ENCODE measurements at regions not wholly inside any gene's neighbourhood (a gene's known extent, or its start where the extent isn't known, plus 50 kb on each side); places are given as distances from the start of the nearest gene placed in this dataset.

DNA sequence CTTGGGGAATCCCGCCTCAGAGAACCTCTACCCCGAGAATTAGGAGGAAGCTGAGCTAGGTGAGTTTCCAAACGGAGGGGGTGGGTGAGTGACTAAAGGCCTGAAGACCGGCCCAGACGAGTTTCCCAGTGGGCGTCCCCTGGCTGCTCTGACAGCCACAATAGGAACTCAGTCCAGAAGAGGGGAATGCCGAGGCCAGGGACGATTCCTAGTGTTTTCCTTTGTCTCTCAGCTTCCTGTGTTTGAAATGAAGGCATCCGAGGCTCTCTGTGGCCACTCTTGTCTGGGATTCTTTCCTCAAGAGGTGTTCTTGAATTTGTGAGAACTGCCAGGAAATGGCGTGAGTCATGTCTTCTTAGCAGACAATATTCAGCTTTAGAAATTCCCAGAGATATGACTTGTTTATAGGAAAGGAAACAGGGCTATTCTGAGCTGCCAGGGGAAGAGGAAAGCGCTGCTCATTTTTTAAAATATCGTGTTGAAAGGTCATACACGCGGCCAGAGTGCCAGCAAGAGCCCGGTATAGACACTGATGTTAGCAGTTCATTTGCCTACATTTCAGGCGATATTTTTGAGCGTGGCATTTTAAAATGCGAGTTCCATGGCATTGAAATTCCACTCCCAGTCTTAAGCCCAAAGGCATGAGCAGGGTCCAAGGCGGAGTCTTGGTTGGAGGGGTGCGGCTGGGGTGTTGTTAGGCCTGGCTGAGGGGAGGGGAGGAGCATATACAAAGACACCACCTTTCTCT is 169.1 kb upstream of the KLF7 start:
- no peaks in the 10 kb centered on the region for H3K36me3 ChIP-seq (ENCODE audit: control insufficient read depth in 1 of 2, insufficient read depth in 2 of 2, low read length in 2 of 2)
- no peaks in the 10 kb centered on the region for H3K27me3 ChIP-seq (ENCODE audit: insufficient read depth, low read length)
- no peaks in the 10 kb centered on the region for H3K79me2 ChIP-seq (ENCODE audit: insufficient read depth, low read length)
- peak overlapping the region in 1 of 2 experiments; percentile 36; a peak in 2 of 4 replicates for H3K4me3 ChIP-seq (replicated peaks in 1 of 2; ENCODE audit: low read depth in 1 of 2, low read length in 2 of 2)
- H3K4me1 ChIP-seq (ENCODE audit: control insufficient read depth in 1 of 2, insufficient read depth in 2 of 2, low read length in 2 of 2): peaks cover 26 to 59% of the 10 kb centered on the region in 2 experiments
- ATAC-seq: peak; percentile 48
- ChIA-PET RAD21 (ENCODE audit: low non-redundant PET in 1 of 2, low total read pairs in 2 of 2, uncharacterized antibody in 2 of 2, unreplicated experiment in 2 of 2) (no interaction called here), CTCF (interaction anchor here (1.6 kb wide), 1 partner anchor 14 kb away, joined by 5 read pairs; no protein-coding TSS in a partner anchor), POLR2A (no interaction called here)
- peak; percentile 62 for DNase-seq (ENCODE audit: low read depth, low spot score)
- H3K4me2 ChIP-seq (ENCODE audit: low read length): peak overlapping the region; percentile 71
- no peaks in the 10 kb centered on the region for H3K9me3 ChIP-seq (ENCODE audit: control insufficient read depth in 1 of 2, insufficient read depth in 1 of 2, low read depth in 1 of 2, low read length in 2 of 2)
- peak overlapping the region; percentile 94 for H2AFZ ChIP-seq (ENCODE audit: low read depth, low read length, poor library complexity, severe bottlenecking)
- H3K9me2 ChIP-seq (ENCODE audit: insufficient read depth): no peaks in the 10 kb centered on the region
- peak overlapping the region; percentile 54 for H3K9ac ChIP-seq (ENCODE audit: low read length)
- intact Hi-C loops (cut with micrococcal nuclease): loop anchor here (5.0 kb wide), 1 partner anchor 63 kb away; no protein-coding TSS in a partner anchor
- no peaks in the 10 kb centered on the region for H4K20me1 ChIP-seq (ENCODE audit: insufficient read depth)
- BruUV-seq (replicated peaks): TSS peak; percentile 27
- H3K27ac ChIP-seq (ENCODE audit: low read depth, low read length): peak overlapping the region; percentile 25
- no peak for TF ChIP-seq SIN3A (IDR thresholded peaks at IDR 0.05; ENCODE audit: low read depth)
- peak; percentile 53; the same call in 1 of the 2 replicates for TF ChIP-seq POLR2AphosphoS5 (IDR thresholded peaks at IDR 0.05; ENCODE audit: low read depth, low read length)
- TF ChIP-seq EGR1 (IDR thresholded peaks at IDR 0.05; ENCODE audit: low read depth): peak; percentile 70
- peak; percentile 65 for TF ChIP-seq FOSL1 (IDR thresholded peaks at IDR 0.05; ENCODE audit: low read depth)
- TF ChIP-seq, protein P1, sequence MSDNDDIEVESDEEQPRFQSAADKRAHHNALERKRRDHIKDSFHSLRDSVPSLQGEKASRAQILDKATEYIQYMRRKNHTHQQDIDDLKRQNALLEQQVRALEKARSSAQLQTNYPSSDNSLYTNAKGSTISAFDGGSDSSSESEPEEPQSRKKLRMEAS (IDR thresholded peaks at IDR 0.05): peak; percentile 41; the same call in 1 of the 2 replicates
- peak; percentile 17; the same call in 1 of the 2 replicates for TF ChIP-seq RAD21 (IDR thresholded peaks at IDR 0.05; ENCODE audit: low read depth)
- TF ChIP-seq, protein P2, sequence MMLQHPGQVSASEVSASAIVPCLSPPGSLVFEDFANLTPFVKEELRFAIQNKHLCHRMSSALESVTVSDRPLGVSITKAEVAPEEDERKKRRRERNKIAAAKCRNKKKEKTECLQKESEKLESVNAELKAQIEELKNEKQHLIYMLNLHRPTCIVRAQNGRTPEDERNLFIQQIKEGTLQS (IDR thresholded peaks at IDR 0.05): no peak
- TF ChIP-seq ZFX (IDR thresholded peaks at IDR 0.05): no peak
- TF ChIP-seq CEBPB (IDR thresholded peaks at IDR 0.05; ENCODE audit: low read depth): peak; percentile 52; the same call in 1 of the 2 replicates
- TF ChIP-seq JUND (IDR thresholded peaks at IDR 0.05): peak; percentile 61
- TF ChIP-seq SP1 (IDR thresholded peaks at IDR 0.05; ENCODE audit: low read depth): no peak; the same call in none of the 2 replicates
